Right atrium auricular region (tissue), 2 donors: ENCODE measurements at regions not wholly inside any gene's neighbourhood (a gene's known extent, or its start where the extent isn't known, plus 50 kb on each side); places are given as distances from the start of the nearest gene placed in this dataset.
"Not testable (repeated sequence)": the region's sequence is repeated elsewhere in the genome, so short reads cannot be mapped to it uniquely, and the experiment has no call there.

Experiments used
- DNase-seq: peaks from one replicate; pipeline ENCODE4 v3.0.0-alpha.2; 2019; ENCODE audit warnings: low spot score
- H3K27ac ChIP-seq, 2 donors: fragments of 200-600 bp; sonication (generic); 1 replicate in 1 of 2; 2 replicates in 1 of 2; pipeline ENCODE4 v1.5.1; 2016 to 2019
- H3K27me3 ChIP-seq, 2 donors: fragments of 200-600 bp; sonication (generic); one replicate each; pipeline versions ENCODE4 v1.5.1 to v1.6.0; 2017 to 2019
- H3K36me3 ChIP-seq: fragments of 200-600 bp; sonication (generic); one replicate; pipeline ENCODE4 v1.5.1; 2016
- H3K4me1 ChIP-seq, 2 donors: fragments of 200-600 bp; sonication (generic); one replicate each; pipeline versions ENCODE4 v1.5.1 to v1.6.0; 2017 to 2019
- H3K4me3 ChIP-seq, 2 donors: fragments of 200-600 bp; sonication (generic); 1 replicate in 1 of 2; 2 replicates in 1 of 2; pipeline ENCODE4 v1.5.1; 2017 to 2019; ENCODE audit warnings: mild to moderate bottlenecking in 1 of 2, moderate library complexity in 1 of 2
- H3K9me3 ChIP-seq, 2 donors: fragments of 200-600 bp; sonication (generic); one replicate each; pipeline ENCODE4 v1.5.1; 2019
- TF ChIP-seq, protein P1 (sequence below), 2 donors: fragments of 200-600 bp; sonication (generic); IDR thresholded peaks; one replicate each; pipeline ENCODE4 v1.5.1; 2019; ENCODE audit warnings: antibody characterized with exemption in 2 of 2

DNA sequence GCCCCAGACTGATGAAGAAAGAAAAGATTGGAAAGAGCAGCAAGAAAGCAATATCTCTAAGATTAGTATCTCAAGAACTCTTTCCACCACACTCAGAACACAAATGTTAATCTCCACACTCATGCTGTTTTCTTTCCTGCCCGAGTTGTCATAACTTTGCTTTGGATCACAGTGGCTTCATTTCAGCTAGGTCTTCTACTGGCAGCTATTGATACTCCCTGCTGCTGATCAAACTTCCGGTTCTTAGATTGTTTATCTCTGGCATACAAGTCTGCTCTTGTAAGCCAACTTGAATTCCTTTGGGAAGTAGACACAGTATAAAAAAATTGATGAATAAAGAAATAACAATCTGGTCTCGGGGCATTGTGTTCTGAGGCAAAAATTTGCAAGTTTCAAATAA is 77.7 kb upstream of the SPEF2 start:
- no peak for DNase-seq
- Histone ChIP-seq H3K9me3 (peaks cover 0 to 7% of the 10 kb centered on the region in 2 donors), H3K27me3 (no peaks in the 10 kb centered on the region), H3K4me1 (no peaks in the 10 kb centered on the region), H3K27ac (no peak overlapping the region), H3K36me3 (no peaks in the 10 kb centered on the region), H3K4me3 (no peak overlapping the region)
- TF ChIP-seq, protein P1, sequence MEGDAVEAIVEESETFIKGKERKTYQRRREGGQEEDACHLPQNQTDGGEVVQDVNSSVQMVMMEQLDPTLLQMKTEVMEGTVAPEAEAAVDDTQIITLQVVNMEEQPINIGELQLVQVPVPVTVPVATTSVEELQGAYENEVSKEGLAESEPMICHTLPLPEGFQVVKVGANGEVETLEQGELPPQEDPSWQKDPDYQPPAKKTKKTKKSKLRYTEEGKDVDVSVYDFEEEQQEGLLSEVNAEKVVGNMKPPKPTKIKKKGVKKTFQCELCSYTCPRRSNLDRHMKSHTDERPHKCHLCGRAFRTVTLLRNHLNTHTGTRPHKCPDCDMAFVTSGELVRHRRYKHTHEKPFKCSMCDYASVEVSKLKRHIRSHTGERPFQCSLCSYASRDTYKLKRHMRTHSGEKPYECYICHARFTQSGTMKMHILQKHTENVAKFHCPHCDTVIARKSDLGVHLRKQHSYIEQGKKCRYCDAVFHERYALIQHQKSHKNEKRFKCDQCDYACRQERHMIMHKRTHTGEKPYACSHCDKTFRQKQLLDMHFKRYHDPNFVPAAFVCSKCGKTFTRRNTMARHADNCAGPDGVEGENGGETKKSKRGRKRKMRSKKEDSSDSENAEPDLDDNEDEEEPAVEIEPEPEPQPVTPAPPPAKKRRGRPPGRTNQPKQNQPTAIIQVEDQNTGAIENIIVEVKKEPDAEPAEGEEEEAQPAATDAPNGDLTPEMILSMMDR (IDR thresholded peaks at IDR 0.05): no peak

DNA sequence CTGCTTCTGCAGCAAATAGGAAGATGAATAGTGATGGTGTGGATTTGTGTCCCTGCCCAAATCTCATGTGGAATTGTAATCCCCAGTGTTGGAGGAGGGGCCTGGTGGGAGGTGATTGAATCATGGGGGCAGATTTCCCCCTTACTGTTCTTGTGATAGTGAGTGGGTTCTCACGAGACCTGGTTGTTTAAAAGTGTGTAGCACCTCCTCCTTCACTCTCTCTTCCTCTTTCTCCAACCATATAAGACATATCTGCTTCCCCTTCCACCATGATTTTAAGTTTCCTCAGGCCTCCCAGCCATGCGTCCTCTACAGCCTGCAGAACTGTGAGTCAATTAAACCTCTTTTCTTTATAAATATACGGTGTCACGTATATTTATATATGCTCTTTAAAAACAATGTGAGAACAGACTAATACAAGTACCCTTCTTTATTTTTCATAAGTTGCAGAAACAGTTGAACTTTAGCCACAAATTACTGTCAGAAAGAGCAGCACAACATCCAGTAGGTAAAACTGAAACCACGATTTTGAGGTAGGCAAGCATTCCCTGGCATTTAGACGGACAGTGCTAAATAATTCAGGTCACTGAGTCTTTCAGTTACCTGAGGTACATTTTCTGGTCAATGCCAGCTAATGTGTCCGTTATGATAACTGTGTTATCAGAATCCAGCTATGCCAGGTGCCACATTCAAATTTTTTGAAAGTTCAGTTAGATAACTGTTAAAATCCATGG is 79.3 kb upstream of the SPEF2 start:
- no peak for DNase-seq
- Histone ChIP-seq H3K4me3 (no peak overlapping the region), H3K27ac (no peak overlapping the region), H3K27me3 (no peaks in the 10 kb centered on the region), H3K4me1 (no peaks in the 10 kb centered on the region), H3K9me3 (peaks cover 0 to 7% of the 10 kb centered on the region in 2 donors), H3K36me3 (no peaks in the 10 kb centered on the region)
- TF ChIP-seq, protein P1 (IDR thresholded peaks at IDR 0.05): no peak

DNA sequence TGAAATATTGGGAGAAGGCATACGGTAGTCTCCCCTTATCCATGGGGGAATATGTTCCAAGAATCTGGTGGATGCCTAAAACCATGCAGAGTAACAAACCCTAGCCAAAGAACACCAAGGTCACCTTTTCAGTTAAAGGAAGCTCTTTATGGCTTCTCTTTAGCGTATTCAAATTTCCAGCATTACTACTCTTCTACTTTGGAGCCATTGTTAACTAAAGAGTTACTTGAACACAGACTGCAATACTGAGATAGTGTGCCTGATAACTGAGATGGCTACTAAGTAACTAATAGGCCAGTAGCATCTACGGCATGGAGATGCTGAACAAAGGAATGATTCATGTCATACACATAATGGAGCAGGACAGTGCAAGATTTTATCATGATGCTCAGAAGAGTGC is 84.5 kb upstream of the SPEF2 start:
- H3K27me3 ChIP-seq: no peaks in the 10 kb centered on the region
- no peaks in the 10 kb centered on the region for H3K4me1 ChIP-seq
- DNase-seq: no peak
- H3K36me3 ChIP-seq: no peaks in the 10 kb centered on the region
- H3K4me3 ChIP-seq: no peak overlapping the region
- TF ChIP-seq, protein P1 (IDR thresholded peaks at IDR 0.05): no peak
- no peak overlapping the region for H3K27ac ChIP-seq
- no peaks in the 10 kb centered on the region for H3K9me3 ChIP-seq

DNA sequence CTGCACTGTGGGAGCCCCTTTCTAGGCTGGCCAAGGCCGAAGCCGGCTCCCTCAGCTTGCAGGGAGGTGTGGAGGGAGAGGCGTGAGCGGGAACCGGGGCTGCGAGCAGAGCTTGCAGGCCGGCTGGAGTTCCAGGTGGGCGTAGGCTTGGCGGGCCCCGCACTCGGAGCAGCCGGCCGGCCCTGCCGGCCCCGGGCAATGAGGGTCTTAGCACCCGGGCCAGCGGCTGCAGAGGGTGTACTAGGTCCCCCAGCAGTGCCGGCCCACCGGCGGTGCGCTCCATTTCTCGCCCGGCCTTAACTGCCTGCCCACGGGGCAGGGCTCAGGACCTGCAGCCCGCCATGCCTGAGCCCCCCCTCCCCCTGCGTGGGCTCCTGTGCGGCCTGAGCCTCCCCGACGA is 86.1 kb upstream of the SPEF2 start:
- not testable (repeated sequence) for H3K9me3 ChIP-seq, H3K27me3 ChIP-seq, H3K27ac ChIP-seq, H3K36me3 ChIP-seq, H3K4me1 ChIP-seq, DNase-seq, H3K4me3 ChIP-seq

DNA sequence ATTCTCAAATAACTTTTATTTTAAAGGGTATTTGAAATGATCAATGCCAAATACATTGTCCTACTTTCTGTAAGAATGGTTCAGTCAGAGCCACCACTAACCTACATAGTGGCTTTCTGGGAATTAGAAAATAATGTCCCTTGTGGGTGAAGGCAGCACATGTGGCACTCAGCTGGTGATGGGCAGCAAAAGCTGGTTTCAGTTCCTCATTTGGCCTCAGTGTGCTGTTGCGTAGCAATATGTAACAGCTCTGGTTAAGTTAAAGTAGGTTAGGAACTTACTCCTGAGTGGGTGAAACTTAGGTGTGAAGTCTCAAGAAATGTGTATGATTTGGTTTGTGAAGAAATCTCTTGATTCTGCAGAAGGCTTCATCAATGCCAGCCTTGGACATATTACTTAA is 99.6 kb upstream of the SPEF2 start:
- H3K4me1 ChIP-seq: no peaks in the 10 kb centered on the region
- no peaks in the 10 kb centered on the region for H3K27me3 ChIP-seq
- no peaks in the 10 kb centered on the region for H3K9me3 ChIP-seq
- H3K27ac ChIP-seq: no peak overlapping the region
- DNase-seq: no peak
- no peak overlapping the region for H3K4me3 ChIP-seq
- TF ChIP-seq, protein P1 (IDR thresholded peaks at IDR 0.05): no peak
- no peaks in the 10 kb centered on the region for H3K36me3 ChIP-seq

DNA sequence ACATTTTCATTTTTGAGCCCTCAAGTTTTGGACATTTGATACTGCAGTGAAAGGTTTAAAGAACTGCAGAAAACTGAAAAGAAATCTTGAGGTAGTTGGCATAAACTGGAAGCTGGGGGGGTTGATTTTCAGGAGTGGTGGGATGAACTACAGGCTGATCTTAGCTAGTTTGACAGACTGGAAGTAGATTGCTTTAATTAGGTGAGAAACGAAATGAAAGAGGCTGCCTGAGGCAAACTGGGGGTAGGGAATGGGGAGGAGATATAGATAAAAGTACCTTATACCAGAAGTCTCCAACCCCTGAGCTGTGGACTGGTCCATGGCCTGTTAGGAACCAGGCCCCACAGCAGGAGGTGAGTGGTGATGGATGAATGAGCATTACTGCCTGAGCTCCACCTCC is 101.4 kb upstream of the SPEF2 start:
- H3K4me3 ChIP-seq: no peak overlapping the region
- H3K27me3 ChIP-seq: no peaks in the 10 kb centered on the region
- H3K9me3 ChIP-seq: no peaks in the 10 kb centered on the region
- H3K4me1 ChIP-seq: no peaks in the 10 kb centered on the region
- TF ChIP-seq, protein P1 (IDR thresholded peaks at IDR 0.05): no peak
- H3K36me3 ChIP-seq: no peaks in the 10 kb centered on the region
- no peak overlapping the region for H3K27ac ChIP-seq
- DNase-seq: no peak
